ENCODE measurements at regions not wholly inside any gene's neighbourhood (a gene's known extent, or its start where the extent isn't known, plus 50 kb on each side); places are given as distances from the start of the nearest gene placed in this dataset.

DNA sequence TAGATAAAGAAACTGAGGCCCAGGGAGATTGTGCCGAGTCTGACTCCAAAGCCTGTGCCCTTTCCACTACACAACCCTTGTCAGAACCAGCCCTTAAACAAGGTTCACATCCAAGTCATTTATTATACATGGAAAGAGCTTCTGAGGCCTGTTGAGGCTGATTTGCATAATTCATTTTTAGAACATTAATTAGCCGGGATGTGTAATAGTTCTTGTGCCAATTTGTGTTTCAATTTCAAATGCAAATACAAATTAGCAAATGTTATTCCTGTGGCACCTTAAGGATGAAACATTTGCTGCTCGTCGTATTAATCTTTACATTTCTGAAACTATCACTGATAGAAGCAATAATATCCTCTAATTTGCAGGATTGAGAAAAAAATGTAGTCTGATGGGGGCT lies 174.9 kb downstream of the MYCN start:
- no peaks in the 10 kb centered on the region for H3K36me3 Mint-ChIP-seq (ENCODE audit: low read depth, unreplicated experiment)
- TF ChIP-seq, protein P1, sequence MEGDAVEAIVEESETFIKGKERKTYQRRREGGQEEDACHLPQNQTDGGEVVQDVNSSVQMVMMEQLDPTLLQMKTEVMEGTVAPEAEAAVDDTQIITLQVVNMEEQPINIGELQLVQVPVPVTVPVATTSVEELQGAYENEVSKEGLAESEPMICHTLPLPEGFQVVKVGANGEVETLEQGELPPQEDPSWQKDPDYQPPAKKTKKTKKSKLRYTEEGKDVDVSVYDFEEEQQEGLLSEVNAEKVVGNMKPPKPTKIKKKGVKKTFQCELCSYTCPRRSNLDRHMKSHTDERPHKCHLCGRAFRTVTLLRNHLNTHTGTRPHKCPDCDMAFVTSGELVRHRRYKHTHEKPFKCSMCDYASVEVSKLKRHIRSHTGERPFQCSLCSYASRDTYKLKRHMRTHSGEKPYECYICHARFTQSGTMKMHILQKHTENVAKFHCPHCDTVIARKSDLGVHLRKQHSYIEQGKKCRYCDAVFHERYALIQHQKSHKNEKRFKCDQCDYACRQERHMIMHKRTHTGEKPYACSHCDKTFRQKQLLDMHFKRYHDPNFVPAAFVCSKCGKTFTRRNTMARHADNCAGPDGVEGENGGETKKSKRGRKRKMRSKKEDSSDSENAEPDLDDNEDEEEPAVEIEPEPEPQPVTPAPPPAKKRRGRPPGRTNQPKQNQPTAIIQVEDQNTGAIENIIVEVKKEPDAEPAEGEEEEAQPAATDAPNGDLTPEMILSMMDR (IDR thresholded peaks at IDR 0.05; ENCODE audit: unreplicated experiment), result no peak
- H3K27ac Mint-ChIP-seq (ENCODE audit: unreplicated experiment), result no peak overlapping the region
- DNase-seq (ENCODE audit: low spot score), result no peak
- no peaks in the 10 kb centered on the region for H3K4me1 Mint-ChIP-seq (ENCODE audit: unreplicated experiment)
- H3K4me3 Mint-ChIP-seq (ENCODE audit: unreplicated experiment), result no peak overlapping the region
- no peaks in the 10 kb centered on the region for H3K9me3 Mint-ChIP-seq (ENCODE audit: unreplicated experiment)
- H3K27me3 Mint-ChIP-seq (ENCODE audit: unreplicated experiment), result no peaks in the 10 kb centered on the region

DNA sequence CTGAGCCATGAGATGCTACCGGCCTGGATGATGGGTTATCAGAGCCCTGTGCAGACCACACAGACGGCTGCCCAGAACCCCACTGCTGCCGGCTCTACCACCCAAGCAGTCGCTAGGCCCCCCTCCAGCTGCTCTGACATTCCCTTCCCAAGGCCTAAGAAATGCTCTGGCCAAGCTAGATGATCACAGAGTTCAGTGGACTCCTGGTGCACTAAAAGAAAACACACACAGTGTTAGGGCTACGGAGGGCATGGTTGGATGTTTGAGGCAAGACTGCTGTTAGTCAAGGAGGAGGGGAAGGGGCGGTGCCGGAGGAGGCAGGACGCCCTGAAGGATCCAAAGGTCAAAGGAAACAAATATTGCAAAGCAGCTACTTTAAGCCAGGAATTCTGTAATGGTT lies 174.5 kb downstream of the MYCN start:
- Mint-ChIP-seq H3K4me1 (ENCODE audit: unreplicated experiment) (no peaks in the 10 kb centered on the region), H3K27ac (ENCODE audit: unreplicated experiment) (no peak overlapping the region), H3K9me3 (ENCODE audit: unreplicated experiment) (no peaks in the 10 kb centered on the region), H3K27me3 (ENCODE audit: unreplicated experiment) (no peaks in the 10 kb centered on the region), H3K4me3 (ENCODE audit: unreplicated experiment) (no peak overlapping the region), H3K36me3 (ENCODE audit: low read depth, unreplicated experiment) (no peaks in the 10 kb centered on the region)
- no peak for DNase-seq (ENCODE audit: low spot score)
- TF ChIP-seq, protein P1 (IDR thresholded peaks at IDR 0.05; ENCODE audit: unreplicated experiment), result no peak

DNA sequence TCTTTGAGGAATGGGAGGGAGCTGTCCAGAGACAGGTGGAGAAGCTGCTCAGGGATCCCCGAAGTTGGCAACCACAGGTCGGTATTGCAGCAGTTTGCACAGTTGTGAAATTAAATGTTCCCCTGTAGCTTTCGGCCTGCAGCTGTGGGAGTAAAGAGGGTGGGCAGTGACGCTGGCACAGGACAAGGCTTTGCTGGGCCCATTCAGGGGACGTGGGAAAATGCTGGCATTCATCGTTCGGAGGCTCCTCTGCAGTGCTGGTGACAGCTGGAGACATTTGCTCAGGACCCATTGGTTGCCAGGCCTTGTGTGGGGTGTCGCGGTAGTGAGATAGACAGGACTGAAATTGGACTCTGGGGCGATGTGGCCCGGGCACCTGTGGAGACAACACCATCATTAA lies 173.7 kb downstream of the MYCN start:
- Mint-ChIP-seq H3K27me3 (ENCODE audit: unreplicated experiment) (no peaks in the 10 kb centered on the region), H3K36me3 (ENCODE audit: low read depth, unreplicated experiment) (no peaks in the 10 kb centered on the region), H3K4me1 (ENCODE audit: unreplicated experiment) (no peaks in the 10 kb centered on the region), H3K27ac (ENCODE audit: unreplicated experiment) (no peak overlapping the region), H3K9me3 (ENCODE audit: unreplicated experiment) (no peaks in the 10 kb centered on the region), H3K4me3 (ENCODE audit: unreplicated experiment) (no peak overlapping the region)
- TF ChIP-seq, protein P1 (IDR thresholded peaks at IDR 0.05; ENCODE audit: unreplicated experiment), result no peak
- no peak for DNase-seq (ENCODE audit: low spot score)

DNA sequence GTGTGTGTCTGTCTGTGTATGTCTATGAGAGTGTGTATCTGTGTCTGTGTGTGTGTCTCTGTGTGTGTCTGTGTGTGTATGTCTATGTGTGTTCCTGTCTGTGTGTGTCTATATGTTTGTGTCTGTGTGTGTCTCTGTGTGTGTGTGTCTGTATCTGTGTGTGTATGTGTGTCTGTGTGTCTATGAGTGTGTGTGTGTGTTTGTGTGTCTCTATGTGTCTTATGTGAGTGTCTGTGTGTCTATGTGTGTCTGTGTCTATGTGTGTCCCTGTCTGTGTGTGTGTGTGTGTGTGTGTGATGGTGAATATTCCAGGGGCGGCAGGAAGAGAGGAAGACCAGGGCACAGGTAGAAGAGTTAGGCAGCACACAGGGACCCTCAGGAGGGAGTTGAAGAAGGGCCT lies 173.2 kb downstream of the MYCN start:
- H3K27me3 Mint-ChIP-seq (ENCODE audit: unreplicated experiment), result no peaks in the 10 kb centered on the region
- no peak for DNase-seq (ENCODE audit: low spot score)
- no peak overlapping the region for H3K4me3 Mint-ChIP-seq (ENCODE audit: unreplicated experiment)
- H3K9me3 Mint-ChIP-seq (ENCODE audit: unreplicated experiment), result no peaks in the 10 kb centered on the region
- TF ChIP-seq, protein P1 (IDR thresholded peaks at IDR 0.05; ENCODE audit: unreplicated experiment), result no peak
- no peaks in the 10 kb centered on the region for H3K36me3 Mint-ChIP-seq (ENCODE audit: low read depth, unreplicated experiment)
- no peak overlapping the region for H3K27ac Mint-ChIP-seq (ENCODE audit: unreplicated experiment)
- H3K4me1 Mint-ChIP-seq (ENCODE audit: unreplicated experiment), result no peaks in the 10 kb centered on the region

DNA sequence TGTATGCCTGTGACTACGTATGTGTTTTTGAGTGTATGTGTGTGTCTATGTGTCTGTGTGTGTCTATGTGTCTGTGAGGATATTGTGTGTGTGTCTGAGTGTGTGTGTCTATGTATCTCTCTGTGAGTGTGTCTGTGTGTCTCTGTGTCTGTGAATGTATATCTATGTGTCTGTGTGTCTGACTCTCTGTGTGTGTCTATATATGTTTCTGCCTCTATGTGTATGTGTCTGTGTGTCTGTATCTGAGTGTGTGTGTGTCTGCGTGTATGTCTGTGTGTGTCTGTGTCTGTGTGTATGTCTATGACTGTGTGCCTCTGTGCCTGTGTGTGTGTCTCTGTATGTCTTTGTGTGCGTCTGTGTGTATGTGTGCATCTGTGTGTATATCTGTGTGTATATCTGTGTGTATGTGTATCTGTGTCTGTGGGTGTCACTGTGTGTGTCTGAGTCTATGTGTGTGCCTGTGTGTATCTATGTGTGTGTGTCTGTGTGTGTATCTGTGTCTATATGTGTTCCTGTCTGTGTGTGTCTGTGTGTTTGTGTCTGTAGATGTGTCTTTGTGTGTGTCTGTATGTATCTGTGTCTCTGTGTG lies 172.7 kb downstream of the MYCN start:
- H3K4me3 Mint-ChIP-seq (ENCODE audit: unreplicated experiment), result no peak overlapping the region
- DNase-seq (ENCODE audit: low spot score), result no peak
- no peaks in the 10 kb centered on the region for H3K9me3 Mint-ChIP-seq (ENCODE audit: unreplicated experiment)
- H3K27me3 Mint-ChIP-seq (ENCODE audit: unreplicated experiment), result no peaks in the 10 kb centered on the region
- TF ChIP-seq, protein P1 (IDR thresholded peaks at IDR 0.05; ENCODE audit: unreplicated experiment), result no peak
- no peaks in the 10 kb centered on the region for H3K36me3 Mint-ChIP-seq (ENCODE audit: low read depth, unreplicated experiment)
- H3K4me1 Mint-ChIP-seq (ENCODE audit: unreplicated experiment), result no peaks in the 10 kb centered on the region
- H3K27ac Mint-ChIP-seq (ENCODE audit: unreplicated experiment), result no peak overlapping the region

Data from endothelial cell (in vitro differentiated cells).